ENCODE measurements at regions not wholly inside any gene's neighbourhood (a gene's known extent, or its start where the extent isn't known, plus 50 kb on each side); places are given as distances from the start of the nearest gene placed in this dataset.

- DNase-seq (ENCODE audit: low read depth), result no peak
Measured at GRCh38 chr1:190540366-190540765, 62.7 kb upstream of the BRINP3 start.

GRCh38 chr1:190551638-190552037, 74.0 kb upstream of the BRINP3 start:
- DNase-seq (ENCODE audit: low read depth), result no peak

- no peak for DNase-seq (ENCODE audit: low read depth)
Measured at GRCh38 chr1:190560161-190560681, 82.6 kb upstream of the BRINP3 start.

GRCh38 chr1:190563230-190563629, 85.6 kb upstream of the BRINP3 start:
- DNase-seq (ENCODE audit: low read depth), result no peak

GRCh38 chr1:190564117-190564516, 86.5 kb upstream of the BRINP3 start:
- DNase-seq (ENCODE audit: low read depth), result no peak

- no peak for DNase-seq (ENCODE audit: low read depth)
Measured at GRCh38 chr1:190578017-190578416, 100.4 kb upstream of the BRINP3 start.

- DNase-seq (ENCODE audit: low read depth), result no peak
Measured at GRCh38 chr1:190578526-190578925, 100.9 kb upstream of the BRINP3 start.

GRCh38 chr1:190579552-190580193, 102.0 kb upstream of the BRINP3 start:
- no peak for DNase-seq (ENCODE audit: low read depth)

- DNase-seq (ENCODE audit: low read depth), result no peak
Measured at GRCh38 chr1:190583862-190584261, 106.2 kb upstream of the BRINP3 start.

- DNase-seq (ENCODE audit: low read depth), result no peak
Measured at GRCh38 chr1:190588424-190588823, 110.8 kb upstream of the BRINP3 start.

- DNase-seq (ENCODE audit: low read depth), result no peak
Measured at GRCh38 chr1:190595438-190595837, 117.8 kb upstream of the BRINP3 start.

GRCh38 chr1:190597294-190597693, 119.6 kb upstream of the BRINP3 start:
- DNase-seq (ENCODE audit: low read depth), result no peak

- no peak for DNase-seq (ENCODE audit: low read depth)
Measured at GRCh38 chr1:190599670-190600069, 122.0 kb upstream of the BRINP3 start.

- DNase-seq (ENCODE audit: low read depth), result no peak
Measured at GRCh38 chr1:190602325-190602724, 124.7 kb upstream of the BRINP3 start.

- DNase-seq (ENCODE audit: low read depth), result peak; percentile 31
Measured at GRCh38 chr1:190608282-190608681, 130.6 kb upstream of the BRINP3 start.

GRCh38 chr1:190615818-190616217, 138.2 kb upstream of the BRINP3 start:
- no peak for DNase-seq (ENCODE audit: low read depth)

GRCh38 chr1:190616235-190616634, 138.6 kb upstream of the BRINP3 start:
- DNase-seq (ENCODE audit: low read depth), result no peak

- DNase-seq (ENCODE audit: low read depth), result no peak
Measured at GRCh38 chr1:190619724-190620123, 142.1 kb upstream of the BRINP3 start.

GRCh38 chr1:190633488-190633887, 155.8 kb upstream of the BRINP3 start:
- no peak for DNase-seq (ENCODE audit: low read depth)

GRCh38 chr1:190634134-190634533, 156.5 kb upstream of the BRINP3 start:
- no peak for DNase-seq (ENCODE audit: low read depth)

GRCh38 chr1:190649553-190649952, 171.9 kb upstream of the BRINP3 start:
- DNase-seq (ENCODE audit: low read depth), result no peak

GRCh38 chr1:190658907-190659306, 181.2 kb upstream of the BRINP3 start:
- no peak for DNase-seq (ENCODE audit: low read depth)

GRCh38 chr1:190663962-190664361, 186.3 kb upstream of the BRINP3 start:
- no peak for DNase-seq (ENCODE audit: low read depth)

- no peak for DNase-seq (ENCODE audit: low read depth)
Measured at GRCh38 chr1:190665045-190665444, 187.4 kb upstream of the BRINP3 start.
